CD4-positive, alpha-beta T cell (primary cell): ENCODE measurements at regions not wholly inside any gene's neighbourhood (a gene's known extent, or its start where the extent isn't known, plus 50 kb on each side); places are given as distances from the start of the nearest gene placed in this dataset.

Experiments
- ATAC-seq: fragments of 200-7000 bp; cut with Tn5 transposase; one replicate; pipeline ENCODE4 v1.10.0; 2022; ENCODE audit warnings: mild to moderate bottlenecking; ENCODE audit not compliant: poor library complexity
- CTCF ChIA-PET: fragments of 350-600 bp; sonication (Branson Sonifier 250); formaldehyde crosslinking; loops from one replicate; lab custom pipeline; 2021; ENCODE audit warnings: antibody characterized with exemption, inconsistent platforms; lab: Charles Lee
- POLR2A ChIA-PET: fragments of 350-600 bp; sonication (Branson Sonifier 250); formaldehyde crosslinking; loops from one replicate; lab custom pipeline; 2021; ENCODE audit warnings: antibody characterized with exemption, inconsistent platforms; lab: Charles Lee
- DNase-seq, 14 experiments: peaks; one replicate each; pipeline ENCODE4 v3.0.0-alpha.2; 2013 to 2020; ENCODE audit warnings: mixed read lengths in 2 of 14
- H3K27ac ChIP-seq, 2 donors: one replicate each; pipeline versions ENCODE4 v1.5.1 to v1.7.0; 2013; ENCODE audit warnings: low read length in 2 of 2, low read depth in 1 of 2, mild to moderate bottlenecking in 1 of 2
- H3K27me3 ChIP-seq, 2 experiments: 1 replicate in 1 of 2; 2 replicates in 1 of 2; pipeline versions ENCODE4 v1.6.1 to v1.7.0; 2013; ENCODE audit warnings: low read length in 2 of 2, control low read depth in 1 of 2, mild to moderate bottlenecking in 1 of 2, moderate library complexity in 1 of 2; ENCODE audit not compliant: insufficient read depth in 2 of 2, control insufficient read depth in 1 of 2
- H3K36me3 ChIP-seq: one replicate; pipeline ENCODE4 v1.6.1; 2013; ENCODE audit warnings: low read length, control low read depth; ENCODE audit not compliant: insufficient read depth
- H3K4me1 ChIP-seq: one replicate; pipeline ENCODE4 v1.6.1; 2013; ENCODE audit warnings: low read length, control low read depth; ENCODE audit not compliant: insufficient read depth
- H3K4me3 ChIP-seq: one replicate; pipeline ENCODE4 v1.5.1; 2013; ENCODE audit warnings: mild to moderate bottlenecking, low read length, moderate library complexity
- H3K9me3 ChIP-seq, 2 experiments: 1 replicate in 1 of 2; 2 replicates in 1 of 2; pipeline versions ENCODE4 v1.6.1 to v1.7.0; 2013; ENCODE audit warnings: low read length in 2 of 2, mild to moderate bottlenecking in 2 of 2, control low read depth in 1 of 2, moderate library complexity in 1 of 2; ENCODE audit not compliant: control insufficient read depth in 1 of 2, insufficient read depth in 1 of 2
- H3K27ac Mint-ChIP-seq: one replicate; pipeline ENCODE4 v1.8.0; 2020; ENCODE audit warnings: mixed read lengths
- H3K27me3 Mint-ChIP-seq: one replicate; pipeline ENCODE4 v1.8.0; 2021; ENCODE audit warnings: mixed read lengths
- H3K36me3 Mint-ChIP-seq: one replicate; pipeline ENCODE4 v1.8.0; 2021; ENCODE audit warnings: low read depth, mixed read lengths
- H3K4me1 Mint-ChIP-seq: one replicate; pipeline ENCODE4 v1.8.0; 2021; ENCODE audit warnings: low read depth, mixed read lengths
- H3K4me3 Mint-ChIP-seq: one replicate; pipeline ENCODE4 v1.8.0; 2020; ENCODE audit warnings: mild to moderate bottlenecking, mixed read lengths
- H3K9me3 Mint-ChIP-seq: one replicate; pipeline ENCODE4 v1.8.0; 2020; ENCODE audit warnings: mixed read lengths
- CTCF ChIP-seq: fragments of 200-600 bp; IDR thresholded peaks from one replicate; pipeline ENCODE4 v1.8.0; 2022; ENCODE audit warnings: antibody characterized with exemption, mild to moderate bottlenecking
- intact Hi-C, 2 experiments: fragments of 100-400 bp; cut with DNase I in 1 of 2; cut with micrococcal nuclease in 1 of 2; formaldehyde crosslinking; loops; one replicate each; pipeline versions ENCODE4 v1.15.1 to v1.9.0; 2023 to 2025; cut with DNase I, micrococcal nuclease

GRCh38 chr10:20443094-20443493 lies 454.0 kb downstream of the NEBL start:
- H3K4me1 ChIP-seq: no peaks in the 10 kb centered on the region
- CTCF ChIA-PET: no interaction called here
- Mint-ChIP-seq H3K36me3 (no peaks in the 10 kb centered on the region), H3K27ac (no peak overlapping the region), H3K4me1 (no peaks in the 10 kb centered on the region), H3K4me3 (no peak overlapping the region), H3K27me3 (no peaks in the 10 kb centered on the region), H3K9me3 (peaks cover 13% of the 10 kb centered on the region)
- POLR2A ChIA-PET: no interaction called here
- H3K36me3 ChIP-seq: no peaks in the 10 kb centered on the region
- H3K27ac ChIP-seq: no peak overlapping the region
- DNase-seq (no peak), ATAC-seq (no peak)
- H3K4me3 ChIP-seq: no peak overlapping the region
- no peak for TF ChIP-seq CTCF
- no peaks in the 10 kb centered on the region for H3K27me3 ChIP-seq
- intact Hi-C loops: no loop called here
- H3K9me3 ChIP-seq: peaks cover 3 to 13% of the 10 kb centered on the region in 2 experiments

- Mint-ChIP-seq H3K4me3 (no peak overlapping the region), H3K36me3 (no peaks in the 10 kb centered on the region), H3K4me1 (no peaks in the 10 kb centered on the region), H3K27me3 (no peaks in the 10 kb centered on the region), H3K27ac (no peak overlapping the region), H3K9me3 (peaks cover 14% of the 10 kb centered on the region)
- CTCF ChIA-PET: no interaction called here
- POLR2A ChIA-PET: no interaction called here
- Histone ChIP-seq H3K9me3 (peaks cover 0 to 10% of the 10 kb centered on the region in 2 experiments), H3K4me1 (no peaks in the 10 kb centered on the region), H3K36me3 (no peaks in the 10 kb centered on the region), H3K27me3 (no peaks in the 10 kb centered on the region), H3K4me3 (no peak overlapping the region), H3K27ac (no peak overlapping the region)
- intact Hi-C loops: no loop called here
- no peak for ATAC-seq
- TF ChIP-seq CTCF: no peak
- no peak for DNase-seq
Measured at GRCh38 chr10:20429742-20430141, 467.4 kb downstream of the NEBL start.

DNA sequence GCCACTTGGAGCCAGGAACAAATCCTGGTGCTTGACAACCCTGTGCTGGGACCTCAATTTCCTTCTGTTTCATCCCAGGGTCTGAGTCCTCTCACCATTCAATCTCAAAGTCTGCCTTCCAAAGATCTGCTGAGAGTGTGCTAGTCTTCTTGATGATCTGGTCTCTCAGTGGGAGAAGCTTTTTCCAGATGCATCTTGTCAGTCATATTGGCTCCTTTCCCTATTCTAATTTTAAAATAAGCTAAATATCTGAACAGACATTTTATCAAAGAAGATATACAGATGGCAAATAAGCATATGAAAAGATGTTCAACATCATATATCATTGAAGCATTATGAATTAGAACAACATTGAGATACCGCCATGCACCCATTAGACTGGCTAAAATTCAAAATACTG lies 469.3 kb downstream of the NEBL start:
- Histone ChIP-seq H3K36me3 (no peaks in the 10 kb centered on the region), H3K4me3 (no peak overlapping the region), H3K27me3 (no peaks in the 10 kb centered on the region), H3K4me1 (no peaks in the 10 kb centered on the region), H3K9me3 (peaks cover 0 to 15% of the 10 kb centered on the region in 2 experiments), H3K27ac (no peak overlapping the region)
- Mint-ChIP-seq H3K4me3 (no peak overlapping the region), H3K36me3 (no peaks in the 10 kb centered on the region), H3K27ac (no peak overlapping the region), H3K4me1 (no peaks in the 10 kb centered on the region), H3K27me3 (no peaks in the 10 kb centered on the region), H3K9me3 (peaks cover 22% of the 10 kb centered on the region)
- no peak for TF ChIP-seq CTCF
- POLR2A ChIA-PET: no interaction called here
- CTCF ChIA-PET: no interaction called here
- DNase-seq: no peak
- ATAC-seq: no peak
- intact Hi-C loops: no loop called here
